ENCODE measurements at regions not wholly inside any gene's neighbourhood (a gene's known extent, or its start where the extent isn't known, plus 50 kb on each side); places are given as distances from the start of the nearest gene placed in this dataset.

GRCh38 chr3:4038351-4038750 is 239.1 kb downstream of the LRRN1 start:
- Histone ChIP-seq H4K91ac (ENCODE audit: insufficient read depth, low read depth, low read length) (no peak overlapping the region), H4K20me1 (ENCODE audit: insufficient read depth, low read length) (no peaks in the 10 kb centered on the region), H3K4me3 (ENCODE audit: insufficient read depth, low read depth, low read length) (no peak overlapping the region), H3K4me2 (ENCODE audit: low read depth, low read length) (no peak overlapping the region), H3K9me3 (ENCODE audit: control insufficient read depth, insufficient read depth, low read length) (peaks cover 18% of the 10 kb centered on the region), H3K4me1 (ENCODE audit: control insufficient read depth, insufficient read depth, low read length) (no peaks in the 10 kb centered on the region), H2BK15ac (ENCODE audit: low read depth, low read length) (no peak overlapping the region), H3K4ac (ENCODE audit: low read depth, low read length) (no peak overlapping the region), H3K36me3 (ENCODE audit: control insufficient read depth, insufficient read depth, low read length) (no peaks in the 10 kb centered on the region), H2AFZ (replicated peaks; ENCODE audit: low read length, poor library complexity) (no peak overlapping the region), H2BK5ac (ENCODE audit: low read depth, low read length, poor library complexity, severe bottlenecking) (no peak overlapping the region), H3K9me1 (ENCODE audit: insufficient read depth, low read length) (no peaks in the 10 kb centered on the region), H3K9ac (ENCODE audit: low read depth, low read length) (no peak overlapping the region), H2BK20ac (ENCODE audit: low read depth, low read length) (no peak overlapping the region), H2AK5ac (ENCODE audit: low read depth, low read length) (no peak overlapping the region), H2AK9ac (replicated peaks; ENCODE audit: low read depth, low read length, poor library complexity) (no peak overlapping the region), H2BK120ac (ENCODE audit: low read depth, low read length) (no peak overlapping the region), H4K5ac (ENCODE audit: low read depth, low read length) (no peak overlapping the region), H4K8ac (ENCODE audit: low read depth in 2 of 2, low read length in 2 of 2) (no peak overlapping the region), H3K79me1 (ENCODE audit: low read depth in 1 of 2, low read length in 2 of 2) (no peaks in the 10 kb centered on the region), H3K18ac (ENCODE audit: low read depth, low read length) (no peak overlapping the region), H3K27me3 (ENCODE audit: control insufficient read depth, insufficient read depth, low read length) (no peaks in the 10 kb centered on the region), H3K27ac (ENCODE audit: insufficient read depth, low read length) (no peak overlapping the region), H3K56ac (ENCODE audit: extremely low read depth, insufficient read depth, low read length) (no peak overlapping the region), H3K14ac (replicated peaks; ENCODE audit: low read depth, low read length) (no peak overlapping the region), H3K23ac (ENCODE audit: low read depth, low read length) (no peak overlapping the region)
- BruUV-seq (replicated peaks): no TSS peak
- no CpG with 5 or more reads among the region's 5 CpGs for WGBS, 2 experiments (ENCODE audit: extremely low coverage in 2 of 2, insufficient read length in 1 of 2)
- ChIA-PET POLR2A (ENCODE audit: unreplicated experiment) (no interaction called here), CTCF (no interaction called here)
- ATAC-seq (ENCODE audit: low read depth): no peak
- no peak for DNase-seq
- in situ Hi-C loops (cut with MboI; ENCODE audit: low sequenced_read_pairs) (no loop called here), intact Hi-C loops (cut with micrococcal nuclease) (no loop called here), dilution Hi-C loops (cut with HindIII; ENCODE audit: low sequenced_read_pairs, unreplicated experiment) (no loop called here)
- TF ChIP-seq, protein P1, sequence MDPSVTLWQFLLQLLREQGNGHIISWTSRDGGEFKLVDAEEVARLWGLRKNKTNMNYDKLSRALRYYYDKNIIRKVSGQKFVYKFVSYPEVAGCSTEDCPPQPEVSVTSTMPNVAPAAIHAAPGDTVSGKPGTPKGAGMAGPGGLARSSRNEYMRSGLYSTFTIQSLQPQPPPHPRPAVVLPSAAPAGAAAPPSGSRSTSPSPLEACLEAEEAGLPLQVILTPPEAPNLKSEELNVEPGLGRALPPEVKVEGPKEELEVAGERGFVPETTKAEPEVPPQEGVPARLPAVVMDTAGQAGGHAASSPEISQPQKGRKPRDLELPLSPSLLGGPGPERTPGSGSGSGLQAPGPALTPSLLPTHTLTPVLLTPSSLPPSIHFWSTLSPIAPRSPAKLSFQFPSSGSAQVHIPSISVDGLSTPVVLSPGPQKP (IDR thresholded peaks at IDR 0.05; ENCODE audit: borderline replicate concordance, low read depth, low read length): no peak
- TF ChIP-seq FOS (IDR thresholded peaks at IDR 0.05; ENCODE audit: low read depth, low read length) (no peak), NFE2L2 (IDR thresholded peaks at IDR 0.05; ENCODE audit: low read depth, low read length) (no peak), CHD1 (IDR thresholded peaks at IDR 0.05; ENCODE audit: low read depth, low read length) (no peak), CEBPB (IDR thresholded peaks at IDR 0.05; ENCODE audit: low read depth, low read length) (no peak), BHLHE40 (IDR thresholded peaks at IDR 0.05; ENCODE audit: low read depth, low read length) (no peak)
- TF ChIP-seq, protein P2, sequence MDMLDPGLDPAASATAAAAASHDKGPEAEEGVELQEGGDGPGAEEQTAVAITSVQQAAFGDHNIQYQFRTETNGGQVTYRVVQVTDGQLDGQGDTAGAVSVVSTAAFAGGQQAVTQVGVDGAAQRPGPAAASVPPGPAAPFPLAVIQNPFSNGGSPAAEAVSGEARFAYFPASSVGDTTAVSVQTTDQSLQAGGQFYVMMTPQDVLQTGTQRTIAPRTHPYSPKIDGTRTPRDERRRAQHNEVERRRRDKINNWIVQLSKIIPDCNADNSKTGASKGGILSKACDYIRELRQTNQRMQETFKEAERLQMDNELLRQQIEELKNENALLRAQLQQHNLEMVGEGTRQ (IDR thresholded peaks at IDR 0.05; ENCODE audit: low read depth, low read length): no peak

All from IMR-90 (cell line).